SK-N-SH (cell line): ENCODE measurements at regions not wholly inside any gene's neighbourhood (a gene's known extent, or its start where the extent isn't known, plus 50 kb on each side); places are given as distances from the start of the nearest gene placed in this dataset.

ENCODE experiments used
- RAD21 ChIP-seq: IDR thresholded peaks from 2 replicates; pipeline ENCODE4 v1.6.1; 2012; ENCODE audit warnings: mild to moderate bottlenecking, low read length
- RFX5 ChIP-seq: IDR thresholded peaks from 2 replicates; pipeline ENCODE4 v1.6.1; 2012; ENCODE audit warnings: mild to moderate bottlenecking, improper control_type of control experiment, low read length
- TAF1 ChIP-seq: IDR thresholded peaks from 2 replicates; pipeline ENCODE4 v1.6.1; 2012; ENCODE audit warnings: low read depth, mild to moderate bottlenecking, low read length, moderate library complexity, borderline replicate concordance
- TF ChIP-seq, protein P1 (sequence below): fragments of 200-600 bp; sonication (generic); IDR thresholded peaks from 2 replicates; pipeline ENCODE4 v1.6.1; 2017; ENCODE audit warnings: antibody characterized with exemption, mild to moderate bottlenecking, moderate library complexity
- TF ChIP-seq, protein P2 (sequence below): IDR thresholded peaks from 2 replicates; pipeline ENCODE4 v1.4.0; 2012; ENCODE audit warnings: low read depth

DNA sequence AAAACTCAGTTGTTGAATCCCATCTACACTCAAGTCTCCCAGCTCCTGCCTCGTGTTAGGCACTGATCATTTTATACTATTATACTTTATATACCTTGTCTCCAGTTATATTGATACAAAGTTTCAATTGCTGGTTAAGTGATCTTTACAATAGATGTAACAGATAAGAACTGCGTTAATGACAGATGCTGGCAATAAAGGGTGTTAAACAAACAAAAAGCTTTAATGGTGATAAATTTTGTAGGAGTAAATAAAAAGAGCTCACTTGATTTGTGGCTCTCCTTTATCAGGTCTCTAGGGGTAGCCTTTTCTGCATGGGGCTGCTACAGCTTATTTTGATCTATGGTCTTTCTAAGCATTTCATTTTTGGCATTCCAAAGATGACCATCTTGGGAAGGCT lies 106.9 kb upstream of the GAREM1 start:
- TF ChIP-seq, protein P1, sequence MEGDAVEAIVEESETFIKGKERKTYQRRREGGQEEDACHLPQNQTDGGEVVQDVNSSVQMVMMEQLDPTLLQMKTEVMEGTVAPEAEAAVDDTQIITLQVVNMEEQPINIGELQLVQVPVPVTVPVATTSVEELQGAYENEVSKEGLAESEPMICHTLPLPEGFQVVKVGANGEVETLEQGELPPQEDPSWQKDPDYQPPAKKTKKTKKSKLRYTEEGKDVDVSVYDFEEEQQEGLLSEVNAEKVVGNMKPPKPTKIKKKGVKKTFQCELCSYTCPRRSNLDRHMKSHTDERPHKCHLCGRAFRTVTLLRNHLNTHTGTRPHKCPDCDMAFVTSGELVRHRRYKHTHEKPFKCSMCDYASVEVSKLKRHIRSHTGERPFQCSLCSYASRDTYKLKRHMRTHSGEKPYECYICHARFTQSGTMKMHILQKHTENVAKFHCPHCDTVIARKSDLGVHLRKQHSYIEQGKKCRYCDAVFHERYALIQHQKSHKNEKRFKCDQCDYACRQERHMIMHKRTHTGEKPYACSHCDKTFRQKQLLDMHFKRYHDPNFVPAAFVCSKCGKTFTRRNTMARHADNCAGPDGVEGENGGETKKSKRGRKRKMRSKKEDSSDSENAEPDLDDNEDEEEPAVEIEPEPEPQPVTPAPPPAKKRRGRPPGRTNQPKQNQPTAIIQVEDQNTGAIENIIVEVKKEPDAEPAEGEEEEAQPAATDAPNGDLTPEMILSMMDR, result no peak
- TF ChIP-seq RFX5, result no peak
- no peak for TF ChIP-seq RAD21
- TF ChIP-seq TAF1, result no peak
- TF ChIP-seq, protein P2, sequence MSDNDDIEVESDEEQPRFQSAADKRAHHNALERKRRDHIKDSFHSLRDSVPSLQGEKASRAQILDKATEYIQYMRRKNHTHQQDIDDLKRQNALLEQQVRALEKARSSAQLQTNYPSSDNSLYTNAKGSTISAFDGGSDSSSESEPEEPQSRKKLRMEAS, result no peak
